Right ventricle myocardium inferior (tissue), 1 donor: ENCODE measurements at regions not wholly inside any gene's neighbourhood (a gene's known extent, or its start where the extent isn't known, plus 50 kb on each side); places are given as distances from the start of the nearest gene placed in this dataset.
"Not testable (repeated sequence)": the region's sequence is repeated elsewhere in the genome, so short reads cannot be mapped to it uniquely, and the experiment has no call there.

ENCODE experiments used
- ATAC-seq: fragments of 200-7000 bp; cut with Tn5 transposase; one replicate; pipeline ENCODE4 v1.9.1; 2020; ENCODE audit warnings: mild to moderate bottlenecking, moderate library complexity
- DNase-seq: peaks from one replicate; pipeline ENCODE4 v3.0.0; 2021; ENCODE audit errors: missing footprints
- intact Hi-C: fragments of 100-400 bp; cut with DNase I; formaldehyde crosslinking; loops from one replicate; pipeline ENCODE4 v1.11.0; 2022
- donor health status: DM: no; HTN: yes; CAD: no; lungs with severe emphysema.

DNA sequence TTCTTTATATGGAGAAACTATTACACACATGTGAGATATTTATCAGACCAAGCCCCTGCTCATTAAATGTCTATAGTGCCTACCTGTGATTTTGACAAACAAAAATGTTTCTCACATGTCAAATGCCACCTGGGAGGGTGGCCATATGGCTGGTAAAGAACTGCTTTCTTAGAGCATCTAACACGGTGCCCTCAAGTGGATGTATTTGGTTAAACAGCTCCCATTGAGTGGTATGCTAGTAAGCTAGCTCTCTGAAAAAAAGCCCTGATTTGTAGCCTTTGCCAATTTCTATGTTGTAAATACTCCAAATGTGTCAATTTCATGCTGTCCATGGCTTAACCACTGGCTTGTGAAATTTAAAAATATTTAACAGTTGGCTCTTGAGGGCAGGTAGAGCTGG lies 94.6 kb downstream of the PMAIP1 start:
- ATAC-seq: no peak
- DNase-seq: no peak
- intact Hi-C loops: no loop called here

- ATAC-seq (no peak), DNase-seq (no peak)
- intact Hi-C loops: no loop called here
Measured at GRCh38 chr18:59993560-59993959, 93.8 kb downstream of the PMAIP1 start.

GRCh38 chr18:59990121-59990823 lies 90.5 kb downstream of the PMAIP1 start:
- ATAC-seq (no peak), DNase-seq (no peak)
- intact Hi-C loops: no loop called here

- DNase-seq (no peak), ATAC-seq (no peak)
- intact Hi-C loops: loop anchor here (10.0 kb wide), 1 partner anchor 557 kb away; no protein-coding TSS in a partner anchor
Measured at GRCh38 chr18:59988098-59988706, 88.4 kb downstream of the PMAIP1 start.

- DNase-seq (no peak), ATAC-seq (no peak)
- intact Hi-C loops: loop anchor here (10.0 kb wide), 1 partner anchor 558 kb away; no protein-coding TSS in a partner anchor
Measured at GRCh38 chr18:59987102-59987501, 87.3 kb downstream of the PMAIP1 start.

DNA sequence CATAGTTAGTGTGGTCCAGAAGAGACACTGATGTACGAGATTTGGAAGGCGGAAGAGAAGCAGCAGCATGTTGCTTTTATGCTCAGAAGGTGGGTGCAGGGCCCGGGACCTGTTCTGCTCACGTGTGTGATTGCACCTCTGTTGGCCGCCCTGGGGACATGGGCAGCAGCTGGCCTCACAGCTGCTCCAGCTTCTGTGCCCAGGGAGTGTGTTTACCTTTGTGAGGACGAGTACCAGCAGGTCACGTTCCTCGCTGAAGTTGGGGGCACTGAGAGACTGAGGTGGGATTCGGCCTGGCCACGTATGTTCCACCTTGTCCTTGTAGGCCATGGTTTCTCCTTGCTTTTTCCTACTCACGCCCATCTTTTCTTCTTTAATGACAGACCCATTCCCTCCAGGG lies 86.3 kb downstream of the PMAIP1 start:
- no peak for ATAC-seq
- intact Hi-C loops: loop anchor here (10.0 kb wide), 1 partner anchor 559 kb away; no protein-coding TSS in a partner anchor
- DNase-seq: no peak

GRCh38 chr18:59985289-59985688 lies 85.5 kb downstream of the PMAIP1 start:
- ATAC-seq (no peak), DNase-seq (no peak)
- intact Hi-C loops: loop anchor here (10.0 kb wide), 1 partner anchor 560 kb away; no protein-coding TSS in a partner anchor

DNA sequence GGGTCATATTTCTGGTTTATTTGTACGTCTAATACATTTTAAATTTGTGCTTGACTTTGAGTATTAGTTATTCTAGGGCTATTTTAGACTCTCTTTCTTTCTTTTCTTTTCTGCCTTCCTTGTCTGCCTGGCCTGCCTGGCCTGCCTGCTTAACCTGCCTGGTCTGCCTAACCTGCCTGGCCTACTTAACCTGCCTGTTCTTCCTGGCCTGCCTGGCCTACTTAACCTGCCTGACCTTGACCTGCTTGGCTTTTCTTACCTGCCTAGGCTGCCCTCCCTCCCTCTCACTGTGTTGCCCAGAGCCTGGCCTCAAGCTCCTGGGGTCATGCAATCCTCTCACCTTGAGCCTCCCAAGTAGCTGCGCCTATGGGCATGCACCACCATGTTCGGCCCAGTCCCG lies 83.7 kb downstream of the PMAIP1 start:
- ATAC-seq (no peak), DNase-seq (no peak)
- intact Hi-C loops: loop anchor here (10.0 kb wide), 1 partner anchor 561 kb away; no protein-coding TSS in a partner anchor

- intact Hi-C loops: loop anchor here (10.0 kb wide), 1 partner anchor 565 kb away; no protein-coding TSS in a partner anchor
- DNase-seq (no peak), ATAC-seq (no peak)
Measured at GRCh38 chr18:59980188-59980637, 80.4 kb downstream of the PMAIP1 start.

- ATAC-seq: no peak
- intact Hi-C loops: no loop called here
- DNase-seq: no peak
Measured at GRCh38 chr18:59971871-59972428, 72.2 kb downstream of the PMAIP1 start.

- DNase-seq, intact Hi-C loops, ATAC-seq: not testable (repeated sequence)
Measured at GRCh38 chr18:59971144-59971543, 71.3 kb downstream of the PMAIP1 start.

GRCh38 chr18:59969477-59970028 lies 69.8 kb downstream of the PMAIP1 start:
- intact Hi-C loops, ATAC-seq, DNase-seq: not testable (repeated sequence)

DNA sequence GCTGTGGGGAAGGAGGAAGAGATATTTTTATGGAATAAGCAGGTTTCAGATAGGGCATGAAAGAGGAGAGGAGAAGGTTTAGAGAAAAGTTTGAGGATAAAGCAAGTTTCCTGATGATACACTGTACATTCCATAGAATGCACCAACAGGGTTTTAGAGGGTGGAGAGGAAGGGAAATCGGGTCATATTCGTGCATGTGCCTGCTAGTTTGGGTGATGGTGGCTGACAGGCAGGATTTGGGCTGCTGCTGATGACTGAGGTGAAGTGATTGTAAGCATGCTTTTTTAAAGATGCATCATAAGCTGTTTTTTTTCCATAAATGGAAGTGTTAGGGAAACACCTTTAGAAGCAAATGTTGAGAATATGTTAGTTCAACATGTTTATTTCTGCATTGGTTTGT lies 68.8 kb downstream of the PMAIP1 start:
- no peak for DNase-seq
- intact Hi-C loops: no loop called here
- ATAC-seq: no peak

DNA sequence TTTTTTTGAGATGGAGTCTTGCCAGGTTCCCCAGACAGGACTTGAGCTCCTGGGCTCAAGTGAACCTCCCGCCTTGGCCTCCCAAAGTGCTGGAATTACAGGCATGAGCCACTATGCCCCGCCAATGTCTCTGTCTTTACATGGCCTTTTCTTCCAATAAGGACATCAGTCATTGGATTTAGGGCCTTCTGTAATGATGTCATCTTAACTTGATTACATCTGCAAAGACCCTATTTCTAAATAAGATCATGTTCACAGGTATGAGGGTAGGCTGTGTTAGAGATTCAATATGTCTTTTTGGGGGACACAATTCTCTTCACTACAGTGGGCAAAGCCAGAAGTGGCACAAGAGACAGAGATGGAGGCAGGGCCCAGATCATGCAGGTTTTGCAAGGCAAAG lies 68.1 kb downstream of the PMAIP1 start:
- intact Hi-C loops: no loop called here
- DNase-seq: no peak
- no peak for ATAC-seq

- intact Hi-C loops: no loop called here
- no peak for DNase-seq
- no peak for ATAC-seq
Measured at GRCh38 chr18:59966913-59967312, 67.1 kb downstream of the PMAIP1 start.

- ATAC-seq (no peak), DNase-seq (no peak)
- intact Hi-C loops: no loop called here
Measured at GRCh38 chr18:59963229-59963628, 63.4 kb downstream of the PMAIP1 start.

DNA sequence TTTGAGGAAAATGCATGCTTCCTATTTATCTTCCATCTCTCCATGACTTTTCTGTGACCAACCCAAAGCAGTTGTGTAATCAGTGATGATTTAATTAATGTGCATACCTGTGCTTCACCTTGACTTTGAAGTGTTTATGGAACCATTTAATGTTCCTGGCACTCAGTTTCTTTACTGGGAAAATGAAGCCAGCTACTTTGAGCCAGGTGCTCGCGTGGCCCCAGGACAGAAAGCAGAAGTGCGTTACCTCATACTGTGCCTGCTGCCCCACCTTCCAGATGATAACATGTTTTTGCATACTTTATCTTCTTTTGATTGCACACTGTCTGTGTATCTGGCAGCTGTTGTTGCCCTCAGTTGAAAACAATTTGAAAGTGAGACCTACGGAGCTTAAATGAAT lies 61.3 kb downstream of the PMAIP1 start:
- DNase-seq (no peak), ATAC-seq (no peak)
- intact Hi-C loops: no loop called here

DNA sequence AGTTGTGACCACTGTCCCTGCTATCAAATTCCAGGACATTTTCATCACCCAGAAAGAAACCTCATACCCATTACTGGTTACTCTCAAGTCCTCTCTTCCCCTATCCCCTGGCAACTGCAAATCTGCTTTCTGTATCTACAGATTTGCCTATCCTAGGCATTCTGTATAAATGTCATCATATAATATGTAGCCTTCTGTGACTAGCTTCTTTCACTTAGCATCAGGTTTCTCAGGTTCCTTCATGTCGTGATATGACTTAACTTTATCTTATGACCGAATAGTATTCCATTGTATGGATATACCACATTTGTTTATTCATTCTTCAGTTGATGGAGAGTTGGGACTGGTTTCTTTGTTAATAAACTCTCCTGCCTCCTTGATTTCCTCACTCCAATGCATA lies 60.5 kb downstream of the PMAIP1 start:
- intact Hi-C loops: no loop called here
- DNase-seq (no peak), ATAC-seq (no peak)

GRCh38 chr18:59959606-59960005 lies 59.8 kb downstream of the PMAIP1 start:
- intact Hi-C loops: no loop called here
- ATAC-seq (no peak), DNase-seq (no peak)

DNA sequence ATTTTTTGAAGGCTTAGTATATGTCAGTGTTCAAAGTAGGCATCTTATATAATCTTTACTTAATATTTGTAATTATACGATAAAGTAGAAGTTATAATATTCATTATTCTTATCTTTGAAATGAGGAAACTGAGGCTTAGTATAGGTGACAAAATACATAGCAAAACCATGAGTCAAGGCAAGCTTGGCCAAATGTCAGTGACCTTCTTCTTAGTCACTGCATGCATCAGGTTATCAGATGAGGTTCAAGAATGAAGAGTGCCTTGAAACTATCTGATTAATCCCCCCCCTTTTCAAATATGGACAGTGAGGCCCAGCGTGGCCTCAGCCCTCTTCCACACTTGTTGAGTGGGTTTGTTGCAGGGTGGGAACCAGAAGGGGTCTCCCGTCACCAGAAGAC lies 59.3 kb downstream of the PMAIP1 start:
- intact Hi-C loops: no loop called here
- ATAC-seq: no peak
- no peak for DNase-seq
